GM21390 (cell line): ENCODE measurements at regions not wholly inside any gene's neighbourhood (a gene's known extent, or its start where the extent isn't known, plus 50 kb on each side); places are given as distances from the start of the nearest gene placed in this dataset.

ENCODE experiments used
- ATAC-seq: cut with Tn5 transposase; IDR thresholded peaks from one replicate; pipeline ENCODE4 v1.9.1; 2021; ENCODE audit not compliant: unreplicated experiment

DNA sequence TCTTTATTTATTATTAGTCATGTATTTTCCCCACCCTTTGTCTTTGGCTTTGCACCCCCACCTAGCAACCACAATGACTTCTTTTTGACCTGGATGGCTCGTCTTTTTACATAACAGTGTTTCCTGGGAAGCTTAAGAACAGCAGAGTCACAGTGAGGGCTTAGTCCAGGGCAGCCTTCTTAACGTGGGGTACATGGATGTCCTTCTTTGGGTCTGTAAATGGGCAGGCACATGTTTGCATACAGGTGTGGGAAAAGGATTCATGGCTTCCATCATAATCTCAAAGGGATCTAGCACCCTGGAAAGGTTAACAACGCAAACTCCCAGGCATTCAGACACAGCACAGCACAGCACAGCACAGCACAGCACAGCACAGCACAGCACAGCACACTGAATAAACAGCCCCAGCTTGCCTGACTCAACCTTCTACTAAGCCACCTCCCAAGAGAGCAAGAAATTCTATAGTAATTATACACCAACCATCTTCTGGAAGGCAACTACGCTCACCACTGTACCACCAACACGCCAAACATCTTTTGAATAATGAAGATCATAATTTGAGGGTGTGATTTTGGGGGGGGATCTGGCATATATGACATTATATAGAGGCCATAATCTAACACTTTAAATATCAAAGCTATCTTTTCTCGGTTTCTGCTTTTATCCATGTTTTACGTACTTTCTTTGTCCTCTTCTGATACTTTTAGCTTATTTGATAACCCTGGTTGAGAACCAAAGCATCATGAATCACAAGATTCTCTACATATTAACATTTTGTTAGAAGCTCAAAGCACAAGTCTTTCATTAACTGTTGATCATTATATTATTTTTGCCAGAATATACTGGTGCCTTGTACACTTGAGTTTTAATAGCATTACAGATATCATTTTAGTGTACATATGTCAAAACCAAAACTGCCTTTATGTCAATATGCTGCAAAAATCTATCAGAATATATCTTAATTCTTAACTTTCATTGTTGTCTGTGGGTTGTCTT is 177.2 kb upstream of the KLF14 start:
- ATAC-seq, result no peak

DNA sequence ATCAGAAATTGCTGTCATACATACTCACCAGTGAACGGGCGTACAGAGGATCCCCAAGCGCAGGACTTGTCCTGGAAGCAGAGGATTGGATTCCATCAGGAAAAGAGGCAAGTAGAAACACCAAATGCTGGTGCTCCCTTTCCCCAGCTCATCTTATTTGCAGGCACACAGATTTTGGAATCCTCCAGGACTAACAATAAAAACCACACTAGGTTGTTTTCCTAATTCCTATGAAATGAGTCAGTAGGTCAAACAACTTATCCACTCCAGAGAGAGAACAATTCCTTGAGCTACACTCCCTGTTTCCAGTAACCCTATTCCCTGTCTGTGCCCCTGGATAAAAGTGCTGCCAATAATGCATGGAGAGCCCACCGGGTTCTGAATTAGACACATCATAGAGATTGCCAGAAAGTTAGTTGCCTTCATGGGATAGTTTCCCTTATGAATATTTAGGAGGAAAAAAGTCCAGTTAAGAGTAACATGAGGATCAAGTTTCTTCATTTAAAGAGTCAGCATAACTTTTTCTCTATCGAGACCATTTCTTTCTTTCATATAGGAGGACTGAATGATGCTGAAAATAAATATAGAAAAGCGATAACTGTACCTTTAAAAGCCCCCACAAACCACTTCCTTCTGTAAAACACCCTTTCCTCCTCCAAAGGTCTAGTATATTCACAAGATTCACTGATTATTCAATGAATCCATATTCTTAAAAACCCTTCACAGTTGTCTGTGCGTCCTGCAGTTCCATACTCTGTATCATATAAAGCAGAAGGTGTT is 178.3 kb upstream of the KLF14 start:
- no peak for ATAC-seq

DNA sequence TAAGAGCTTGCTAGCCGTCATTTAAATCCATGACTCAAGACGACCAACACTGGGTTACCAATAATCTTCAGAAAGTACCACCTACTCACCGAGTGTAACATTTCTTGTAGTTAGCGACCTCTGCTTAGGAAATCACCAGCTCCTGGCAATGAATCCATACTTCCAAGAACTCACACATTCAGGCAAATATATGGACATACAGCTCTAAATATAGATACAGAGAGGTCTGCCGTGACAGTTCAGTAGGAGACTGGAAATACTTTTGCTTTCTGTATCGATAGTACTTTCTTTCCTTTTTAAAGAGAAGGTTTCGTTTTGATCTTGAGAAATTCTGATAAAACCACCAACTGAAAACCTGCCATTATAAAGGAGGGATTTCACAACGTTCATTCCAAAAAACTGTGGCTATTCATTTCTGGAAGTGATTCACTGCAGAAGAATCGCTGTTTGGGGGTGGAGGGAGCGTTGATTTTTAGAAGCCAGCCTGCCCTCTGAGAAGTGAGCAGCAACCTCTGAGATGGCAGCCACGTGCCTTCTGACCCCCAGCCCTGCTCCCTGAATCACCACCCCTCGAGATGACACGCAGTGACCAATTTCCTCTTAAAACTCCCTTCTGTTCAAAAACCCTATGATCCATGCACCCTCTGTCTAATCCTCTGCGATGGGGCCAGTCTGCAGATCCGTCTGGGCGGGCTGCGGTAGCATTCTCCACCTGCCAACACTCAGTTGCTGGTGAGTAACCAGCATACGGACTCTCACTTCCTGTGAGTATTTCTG is 179.0 kb upstream of the KLF14 start:
- ATAC-seq, result peak; percentile 90

DNA sequence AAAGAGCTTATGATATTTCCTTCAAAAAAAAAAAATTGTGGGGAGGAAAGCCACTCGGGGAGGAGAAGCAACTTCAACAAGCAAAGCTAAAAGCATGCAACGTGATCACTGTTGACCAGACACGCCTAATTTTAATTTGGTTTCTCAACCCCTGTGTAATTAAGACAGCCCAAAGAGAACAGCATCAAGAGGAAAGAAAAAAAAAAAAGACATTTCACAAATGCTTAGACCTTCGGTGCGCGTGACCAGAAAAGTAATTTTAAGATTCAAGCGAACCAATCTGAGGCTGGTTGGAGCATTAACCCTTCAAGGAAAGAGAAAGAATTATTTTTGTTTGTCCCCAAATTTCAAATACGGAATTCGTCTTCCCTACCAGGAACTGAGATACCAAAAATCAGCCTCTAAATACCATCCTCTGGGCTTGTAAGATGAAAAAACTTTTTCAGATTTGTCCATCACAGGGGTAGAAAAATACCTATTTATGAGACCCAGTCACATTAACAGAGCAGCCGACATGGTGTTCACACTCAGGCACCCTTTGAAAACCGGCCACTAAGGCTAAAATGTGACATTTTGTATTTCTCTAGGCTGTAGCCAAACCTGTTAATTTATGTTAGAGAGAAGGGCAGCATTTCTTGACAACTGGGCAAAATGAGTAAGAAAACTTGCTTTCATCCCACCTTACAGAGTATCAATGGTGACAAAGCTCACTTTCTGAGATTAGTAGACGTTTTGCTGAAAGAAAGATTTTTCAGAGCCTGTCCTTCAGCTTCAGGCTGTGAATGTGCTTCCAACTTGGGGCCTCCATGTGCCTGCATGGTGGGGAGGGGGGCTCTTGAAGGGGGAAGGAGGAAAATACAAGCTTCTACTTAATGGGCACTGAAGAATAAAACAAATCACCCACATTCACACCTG is 179.9 kb upstream of the KLF14 start:
- ATAC-seq, result no peak

DNA sequence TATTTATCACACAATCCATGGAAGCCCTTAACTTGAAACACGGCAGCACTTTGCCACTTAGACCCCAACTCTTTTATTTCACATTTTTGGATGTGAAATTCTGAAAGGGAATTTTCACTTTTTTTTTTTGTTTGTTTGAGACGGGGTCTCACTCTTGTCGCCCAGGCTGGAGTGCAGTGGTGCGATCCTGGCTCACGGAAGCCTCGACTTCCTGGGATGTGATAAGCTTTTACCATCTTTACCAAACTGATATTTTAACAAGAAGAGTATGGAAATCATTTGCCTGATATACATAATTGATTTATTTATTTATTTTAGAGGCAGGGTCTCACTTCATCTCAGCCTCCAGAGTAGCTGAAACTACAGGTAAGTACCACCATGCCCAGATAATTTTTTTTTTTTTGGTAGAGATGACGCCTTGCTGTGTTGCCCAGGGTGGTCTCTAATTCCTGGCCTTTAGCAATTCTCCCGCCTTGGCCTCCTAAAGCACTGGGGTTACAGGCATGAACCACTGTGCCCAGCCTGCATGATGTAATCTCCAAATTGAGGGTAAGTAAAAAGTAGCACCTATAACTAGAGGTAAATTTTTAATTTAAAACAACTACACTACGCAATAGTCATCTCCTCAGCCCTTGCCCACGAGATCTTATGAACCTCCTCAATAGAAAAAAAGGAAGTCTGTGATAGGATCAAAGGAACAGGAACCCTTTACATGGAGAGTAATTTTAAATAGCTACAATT is 180.7 kb upstream of the KLF14 start:
- no peak for ATAC-seq

DNA sequence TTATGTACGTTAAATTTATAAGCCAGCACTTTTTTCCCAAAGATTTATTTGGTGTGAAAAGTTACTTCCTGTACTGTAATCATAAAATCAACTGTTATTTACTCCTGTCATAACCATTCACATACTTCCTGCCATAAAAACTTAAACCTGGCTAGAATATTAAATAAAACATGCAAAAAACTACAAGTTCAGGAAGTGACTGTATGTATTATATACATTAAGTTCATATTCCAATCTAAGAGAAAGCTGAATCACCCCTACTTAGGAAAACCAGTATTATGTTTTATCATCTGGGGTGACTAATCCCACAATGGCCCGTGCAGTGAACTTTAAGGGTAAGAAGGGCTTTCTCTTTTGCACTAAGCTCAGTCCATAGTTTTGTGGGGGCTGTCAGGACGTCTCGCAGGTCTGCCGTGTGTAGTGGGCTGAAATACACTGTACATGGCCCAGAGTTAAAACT is 183.7 kb upstream of the KLF14 start:
- ATAC-seq, result no peak

DNA sequence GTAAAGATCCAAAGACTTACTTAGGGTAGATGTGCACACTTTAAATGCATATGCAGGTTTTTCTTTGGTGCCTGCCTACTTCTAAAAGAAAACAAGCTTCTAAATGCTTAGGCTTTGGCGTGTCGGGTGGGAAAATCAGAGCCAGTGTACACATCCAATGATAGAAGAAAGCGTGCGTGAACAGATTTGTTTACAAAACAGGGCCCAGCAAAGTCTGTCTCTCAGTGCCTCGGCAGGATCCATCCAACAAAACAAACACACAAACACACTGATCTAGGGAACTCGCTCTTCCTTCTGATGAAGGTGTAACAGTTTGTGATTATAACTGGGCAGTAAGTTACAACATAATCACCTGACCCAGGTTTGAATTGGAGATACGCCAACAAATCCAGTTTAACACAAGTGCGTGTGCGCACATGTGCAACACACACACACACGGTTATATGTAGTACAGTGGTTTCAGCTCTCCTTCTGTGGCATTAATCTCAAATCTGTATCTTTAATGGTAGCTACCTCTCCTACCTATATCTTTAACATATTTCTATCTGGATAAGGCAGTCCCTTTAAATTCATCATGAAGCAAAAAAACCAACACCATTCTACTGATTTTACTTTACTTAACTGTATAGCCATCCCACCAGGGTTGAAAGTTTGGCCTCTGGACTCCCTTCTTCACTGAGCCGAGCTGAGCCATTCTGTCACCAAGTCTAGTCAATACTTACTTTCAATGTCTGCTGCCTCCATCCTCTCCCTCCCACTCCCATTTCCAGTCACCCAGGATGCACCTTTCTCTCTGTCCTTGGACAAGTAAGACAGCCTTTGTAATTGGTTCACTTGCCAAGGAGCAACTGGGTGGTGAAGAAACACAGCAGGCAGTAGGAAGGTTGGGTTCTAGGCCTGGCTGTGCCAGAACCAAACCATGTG is 184.4 kb upstream of the KLF14 start:
- no peak for ATAC-seq

DNA sequence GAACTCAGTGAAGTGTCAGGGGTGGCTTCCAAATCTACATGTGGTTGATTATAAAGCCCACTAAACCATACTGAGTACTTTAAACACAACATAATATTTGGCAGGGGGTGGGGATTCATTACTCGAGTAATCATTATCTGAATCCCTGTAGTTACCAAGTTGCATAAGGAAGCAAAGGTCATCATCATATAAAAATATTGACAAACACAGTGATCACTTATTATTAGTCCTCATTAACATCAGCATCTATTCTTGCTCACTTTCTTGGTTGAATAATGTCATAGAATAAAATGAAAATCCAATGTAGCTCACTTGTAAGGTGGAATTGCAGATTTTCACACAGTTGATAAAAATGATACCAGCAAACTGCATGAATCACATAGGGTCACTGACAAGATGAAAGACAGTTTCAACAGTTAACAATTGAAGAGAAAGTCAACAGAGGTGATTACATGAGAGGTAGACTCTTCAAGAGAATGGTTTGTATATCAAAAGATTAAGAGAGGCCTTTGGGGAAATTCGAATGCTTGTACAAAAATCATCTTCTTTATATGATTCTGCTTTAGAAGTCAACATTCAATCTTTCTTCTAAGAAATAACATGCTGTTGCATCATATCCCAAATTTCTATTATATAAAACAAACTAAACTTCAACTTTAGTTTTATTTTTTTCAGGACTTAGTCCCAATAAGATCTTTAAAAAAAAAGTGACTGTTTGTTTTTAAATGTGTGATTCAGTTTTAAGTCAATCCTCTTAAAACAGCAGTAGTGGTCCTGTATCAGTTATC is 185.5 kb upstream of the KLF14 start:
- no peak for ATAC-seq

DNA sequence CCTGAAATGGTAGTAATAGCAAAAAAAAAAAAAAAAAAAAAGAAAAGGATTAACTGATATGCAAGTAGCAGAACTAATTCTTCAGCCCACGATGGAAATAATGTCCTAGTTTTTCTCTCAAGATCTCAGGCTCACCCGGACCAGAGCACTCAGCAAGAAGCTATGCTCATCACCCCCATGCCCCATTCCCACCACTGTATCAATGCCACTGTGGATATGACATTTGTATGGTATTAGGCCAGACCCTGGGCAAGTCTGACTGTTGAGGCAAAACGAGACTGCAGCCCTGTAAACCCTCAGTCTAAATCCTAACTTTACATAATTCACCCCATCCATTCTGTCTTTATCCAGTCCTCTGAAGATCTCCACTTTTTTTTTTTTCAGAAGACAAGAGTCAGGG is 186.1 kb upstream of the KLF14 start:
- no peak for ATAC-seq

DNA sequence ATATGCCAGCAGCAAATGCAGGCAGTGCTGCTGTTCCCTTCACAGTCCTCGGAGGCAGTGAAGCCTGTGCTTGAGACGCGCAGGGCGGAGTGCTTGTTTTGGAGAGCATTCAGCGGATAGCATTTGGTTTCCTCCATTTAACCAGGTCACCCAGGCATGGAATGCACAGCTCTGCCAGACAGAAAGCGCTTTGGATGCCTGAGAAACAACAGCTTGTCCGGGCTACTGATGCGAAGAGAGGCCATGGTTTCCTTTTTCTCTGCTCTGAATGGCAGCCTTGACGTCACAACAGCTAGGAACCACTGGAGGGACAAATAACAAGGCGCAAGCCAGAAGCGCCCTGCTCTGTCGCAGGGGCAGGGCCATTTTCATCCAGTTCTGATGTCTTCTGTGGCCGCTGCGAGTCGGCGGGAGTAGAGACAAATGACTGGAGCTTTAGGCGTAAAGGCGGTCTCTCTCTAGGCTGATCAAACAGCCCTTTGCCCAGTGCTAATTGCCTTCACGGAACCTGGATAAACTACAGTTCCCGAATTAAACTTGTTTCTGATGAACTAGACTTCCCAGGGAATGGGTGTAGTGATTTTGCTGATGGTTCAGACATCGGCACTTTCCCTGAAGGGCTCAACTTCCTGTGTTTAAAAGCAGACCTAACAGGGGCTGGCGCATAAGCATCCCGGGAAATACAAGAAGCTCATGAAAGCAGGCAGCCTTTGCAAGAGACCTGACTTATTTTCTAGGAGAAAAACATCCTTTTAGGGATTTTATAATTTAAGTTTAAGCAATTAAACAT is 187.6 kb upstream of the KLF14 start:
- no peak for ATAC-seq

DNA sequence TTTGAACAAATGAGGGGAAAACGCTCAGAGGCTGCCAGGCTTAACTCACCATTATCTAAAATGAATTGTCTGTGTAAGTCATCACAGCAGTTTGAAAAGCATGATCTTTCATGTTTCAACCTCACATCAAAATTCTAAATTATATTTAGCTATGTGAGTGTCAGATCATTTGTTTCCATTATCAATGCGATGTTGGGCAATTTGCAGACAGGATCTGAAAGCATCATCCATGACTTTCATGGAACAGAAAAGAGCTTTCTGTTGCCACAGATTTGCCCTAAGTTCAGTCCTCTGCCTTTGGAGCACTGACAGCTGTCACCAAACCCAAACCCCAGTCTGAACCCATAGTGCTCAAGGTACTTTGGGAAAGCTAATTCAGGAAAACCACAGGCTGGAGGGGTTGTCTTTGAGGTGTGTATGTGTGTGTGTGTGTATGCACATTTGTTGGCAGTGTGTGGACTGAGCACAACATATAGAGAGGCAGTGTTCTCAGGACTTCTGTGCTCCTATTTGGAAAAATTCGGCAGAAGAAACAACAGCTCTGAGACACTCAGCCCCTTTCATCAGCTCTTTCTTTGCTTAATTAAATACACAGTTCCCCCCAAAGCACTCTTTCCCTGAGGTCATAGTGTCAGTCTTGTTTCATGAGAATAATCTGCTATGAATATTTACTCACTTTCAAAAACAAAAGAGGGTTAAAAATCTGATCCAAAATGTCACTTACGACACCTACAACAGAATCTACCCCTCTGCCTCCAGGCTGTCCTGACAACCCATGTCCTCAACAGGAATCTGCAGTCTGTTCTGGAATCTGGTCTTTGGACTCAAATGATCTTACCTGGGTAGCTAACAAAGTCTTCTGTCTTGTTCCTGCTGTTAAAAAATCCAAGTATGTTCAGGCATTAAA is 188.5 kb upstream of the KLF14 start:
- ATAC-seq, result no peak

DNA sequence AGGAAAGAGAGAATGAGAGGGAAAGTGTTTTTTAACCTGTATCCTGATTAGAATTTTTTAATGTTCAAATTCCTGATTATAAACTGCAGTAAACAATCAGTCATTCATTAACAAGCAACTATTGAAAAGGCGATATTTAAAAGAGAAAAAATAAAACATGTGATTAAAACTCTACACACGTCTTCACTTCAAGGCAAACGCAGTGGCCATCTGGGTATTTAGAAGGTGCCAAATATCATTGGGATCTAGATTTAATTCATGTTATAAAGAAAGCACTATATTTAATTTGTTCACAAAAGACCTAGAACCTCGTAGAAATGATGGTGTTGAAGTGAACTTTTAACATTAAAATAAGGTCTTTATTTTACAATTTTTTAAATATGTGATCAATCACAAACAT is 189.4 kb upstream of the KLF14 start:
- no peak for ATAC-seq

DNA sequence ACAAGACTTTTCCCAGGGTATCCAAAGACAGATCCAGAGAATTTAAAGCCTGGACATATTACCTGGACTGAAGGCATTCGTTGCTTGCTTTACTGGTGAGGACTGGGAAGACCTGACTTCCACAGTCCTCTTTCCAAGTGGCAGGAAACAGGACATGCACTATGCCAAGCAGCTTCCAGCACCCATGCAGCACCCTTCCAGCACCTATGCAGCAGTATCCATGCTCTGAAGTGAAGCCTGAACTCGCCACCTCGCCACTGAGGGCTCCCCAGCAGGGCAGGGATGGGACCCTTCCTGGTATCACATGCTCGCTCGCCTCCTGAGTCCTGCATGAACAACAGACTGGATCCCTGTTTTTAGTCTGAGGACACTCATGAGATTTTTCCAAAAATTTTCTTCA is 189.9 kb upstream of the KLF14 start:
- ATAC-seq, result no peak

DNA sequence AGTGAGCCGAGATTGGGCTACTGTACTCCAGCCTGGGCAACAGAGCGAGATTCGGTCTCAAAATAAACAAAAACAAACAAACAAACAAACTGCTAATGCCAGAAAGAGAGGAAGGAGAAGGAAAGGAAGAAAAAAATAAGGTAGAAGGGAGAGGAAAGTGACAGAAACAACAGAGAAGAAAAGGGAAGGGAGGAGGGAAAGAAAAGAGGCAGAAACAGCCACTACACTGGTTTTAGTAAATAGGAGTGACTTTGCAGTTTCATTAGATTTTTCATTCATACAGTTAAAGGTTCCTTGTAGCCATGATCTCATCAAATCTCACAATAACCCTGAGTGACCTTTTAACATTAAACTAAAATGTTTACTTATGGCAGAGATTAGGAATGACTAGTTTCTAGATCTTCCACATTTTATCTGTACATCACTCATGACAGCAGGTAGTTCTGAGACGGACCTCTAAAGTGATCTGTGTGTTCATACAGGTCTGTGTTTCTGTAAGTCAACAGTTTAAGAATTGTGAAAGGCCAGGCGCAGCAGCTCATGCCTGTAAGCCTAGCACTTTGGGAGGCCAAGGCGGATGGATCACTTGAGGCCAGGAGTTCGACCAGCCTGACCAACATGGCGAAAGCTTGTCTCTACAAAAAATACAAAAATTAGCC is 191.3 kb upstream of the KLF14 start:
- no peak for ATAC-seq

DNA sequence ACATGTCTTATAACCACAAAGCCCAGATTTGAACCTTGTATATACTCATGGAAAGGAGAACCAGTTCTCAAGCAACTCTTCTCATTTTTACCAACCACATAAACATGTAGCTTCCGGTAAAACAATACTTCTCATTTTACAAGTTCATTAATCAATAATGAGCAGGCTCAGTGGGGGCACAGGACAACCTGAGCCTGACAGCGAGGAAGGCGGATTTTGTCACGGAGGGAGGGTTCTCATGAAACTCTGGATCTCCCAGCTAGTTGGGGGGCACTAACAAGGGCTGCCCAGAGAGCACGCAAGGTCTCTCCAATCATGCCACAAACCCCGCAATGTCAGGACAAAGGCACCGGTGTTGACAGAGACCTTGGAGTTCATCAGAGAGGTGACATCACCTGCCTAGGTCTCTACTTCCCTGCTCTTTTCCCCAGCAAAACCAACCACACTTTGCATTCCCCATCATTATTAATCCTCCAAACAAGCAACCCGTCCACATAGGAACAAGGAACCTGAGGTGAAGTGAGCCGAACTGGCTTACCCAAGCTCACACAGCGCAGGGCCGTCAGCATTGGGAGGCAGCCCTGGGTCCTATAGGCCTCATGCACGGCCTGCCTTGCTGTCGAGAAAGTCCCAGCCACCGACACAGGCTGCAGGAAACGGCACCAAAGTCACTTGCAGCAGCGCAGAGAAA is 192.1 kb upstream of the KLF14 start:
- no peak for ATAC-seq
